ENCODE measurements at regions not wholly inside any gene's neighbourhood (a gene's known extent, or its start where the extent isn't known, plus 50 kb on each side); places are given as distances from the start of the nearest gene placed in this dataset.

- Histone ChIP-seq H3K4me3 (no peak overlapping the region), H3K36me3 (no peaks in the 10 kb centered on the region), H3K9me3 (peaks cover 0 to 15% (median 0%) of the 10 kb centered on the region in 12 donors), H3K27ac (no peak overlapping the region), H3K4me1 (no peaks in the 10 kb centered on the region), H3K27me3 (no peaks in the 10 kb centered on the region)
- TF ChIP-seq POLR2A (IDR thresholded peaks at IDR 0.05) (no peak), CTCF (IDR thresholded peaks at IDR 0.05) (no peak)
- DNase-seq (no peak), ATAC-seq (no peak)
- WGBS, 4 donors = 76 to 88% (median 80%) methylated on average over 1 of the region's 1 CpG; no CpG with 5 or more reads in 1 of the 4 donors
- intact Hi-C loops (cut with DNase I) = no loop called here
These were observed 226.0 kb upstream of the PTGER4 start for GRCh38 chr5:40453689-40454088.

GRCh38 chr5:40452874-40453624, 226.7 kb upstream of the PTGER4 start:
- TF ChIP-seq CTCF (IDR thresholded peaks at IDR 0.05) (no peak), POLR2A (IDR thresholded peaks at IDR 0.05) (no peak)
- 76 to 94% (median 90%) methylated on average over 4 to 5 of the region's 5 CpGs for WGBS, 4 donors
- ATAC-seq = no peak
- no peaks in the 10 kb centered on the region for H3K4me1 ChIP-seq
- no peak for DNase-seq
- H3K4me3 ChIP-seq = no peak overlapping the region
- peaks cover 0 to 15% (median 0%) of the 10 kb centered on the region in 12 donors for H3K9me3 ChIP-seq
- intact Hi-C loops (cut with DNase I) = no loop called here
- H3K36me3 ChIP-seq = no peaks in the 10 kb centered on the region
- H3K27ac ChIP-seq = no peak overlapping the region
- H3K27me3 ChIP-seq = no peaks in the 10 kb centered on the region

DNA sequence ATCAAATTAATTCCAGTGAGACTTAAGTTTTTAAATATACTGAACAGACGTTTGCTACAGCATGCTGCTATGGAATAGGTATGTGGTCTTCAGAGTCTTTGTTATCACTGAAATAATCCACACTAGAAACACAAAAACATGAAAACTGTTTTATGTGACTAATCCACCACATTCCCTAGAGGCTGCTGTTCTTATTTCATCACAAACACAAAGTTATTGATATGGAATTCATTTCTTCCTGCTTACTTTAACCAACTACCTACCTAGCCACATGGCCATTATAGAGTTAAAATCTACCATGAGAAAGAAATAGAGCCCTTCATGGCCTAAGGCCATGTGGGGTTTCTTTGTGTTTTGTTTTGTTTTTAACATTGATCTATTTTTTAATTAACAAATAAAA, 232.3 kb upstream of the PTGER4 start:
- no peak for TF ChIP-seq CTCF (IDR thresholded peaks at IDR 0.05)
- no peak for TF ChIP-seq POLR2A (IDR thresholded peaks at IDR 0.05)
- intact Hi-C loops (cut with DNase I) = loop anchor here in 1 of 10 donors (10.0 kb wide), 1 partner anchor 237 kb away; no protein-coding TSS in a partner anchor
- Histone ChIP-seq H3K36me3 (no peaks in the 10 kb centered on the region), H3K9me3 (peaks cover 0 to 32% (median 0%) of the 10 kb centered on the region in 12 donors), H3K4me3 (no peak overlapping the region), H3K27ac (no peak overlapping the region), H3K4me1 (peaks cover 0 to under 1% (median 0%) of the 10 kb centered on the region in 12 donors), H3K27me3 (no peaks in the 10 kb centered on the region)
- ATAC-seq (no peak), DNase-seq (no peak)
- WGBS, 4 donors = 47 to 62% (median 60%) methylated on average over 1 of the region's 1 CpG

- Histone ChIP-seq H3K9me3 (peaks cover 0 to 31% (median 0%) of the 10 kb centered on the region in 12 donors), H3K4me3 (no peak overlapping the region), H3K36me3 (no peaks in the 10 kb centered on the region), H3K4me1 (peaks cover 0 to 6% (median 0%) of the 10 kb centered on the region in 12 donors), H3K27me3 (no peaks in the 10 kb centered on the region), H3K27ac (no peak overlapping the region)
- DNase-seq = no peak
- intact Hi-C loops (cut with DNase I) = loop anchor here in 1 of 10 donors (10.0 kb wide), 1 partner anchor 238 kb away; no protein-coding TSS in a partner anchor
- WGBS, 4 donors = 0 to 61% (median 36%) methylated on average over 1 of the region's 1 CpG
- no peak for ATAC-seq
- TF ChIP-seq POLR2A (IDR thresholded peaks at IDR 0.05) (no peak), CTCF (IDR thresholded peaks at IDR 0.05) (no peak)
These were observed 232.8 kb upstream of the PTGER4 start for GRCh38 chr5:40446910-40447309.

Measured in heart left ventricle (tissue), 16 donors.